ENCODE measurements at regions not wholly inside any gene's neighbourhood (a gene's known extent, or its start where the extent isn't known, plus 50 kb on each side); places are given as distances from the start of the nearest gene placed in this dataset.

DNA sequence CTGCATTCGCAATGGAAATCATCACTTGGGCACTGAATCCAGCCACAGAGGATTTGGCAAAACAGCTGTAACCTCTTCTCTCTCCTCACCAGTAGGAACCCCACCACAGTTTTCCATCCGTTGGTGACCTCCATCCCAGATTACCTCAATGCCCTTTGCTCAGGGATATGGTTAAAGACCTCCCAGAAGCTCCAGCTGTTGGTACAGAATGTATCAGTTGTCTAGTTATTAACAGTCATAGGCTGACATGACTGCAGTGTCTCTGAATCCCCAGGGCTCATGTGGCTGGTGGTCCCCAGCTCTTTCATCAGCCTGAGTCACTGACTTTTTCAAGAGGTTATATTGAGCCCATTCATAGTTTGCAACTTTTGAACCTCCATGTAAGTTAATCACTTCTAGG is 189.8 kb upstream of the HHIP start:
- no peak for TF ChIP-seq CTCF (IDR thresholded peaks at IDR 0.05)
- ATAC-seq (no peak), DNase-seq (no peak)
- Histone ChIP-seq H3K4me3 (no peak overlapping the region), H3K36me3 (ENCODE audit: low read depth) (no peaks in the 10 kb centered on the region), H3K9me3 (no peaks in the 10 kb centered on the region), H3K4me1 (ENCODE audit: low read depth) (no peaks in the 10 kb centered on the region)
- intact Hi-C loops (cut with DNase I, micrococcal nuclease) = no loop called here

DNA sequence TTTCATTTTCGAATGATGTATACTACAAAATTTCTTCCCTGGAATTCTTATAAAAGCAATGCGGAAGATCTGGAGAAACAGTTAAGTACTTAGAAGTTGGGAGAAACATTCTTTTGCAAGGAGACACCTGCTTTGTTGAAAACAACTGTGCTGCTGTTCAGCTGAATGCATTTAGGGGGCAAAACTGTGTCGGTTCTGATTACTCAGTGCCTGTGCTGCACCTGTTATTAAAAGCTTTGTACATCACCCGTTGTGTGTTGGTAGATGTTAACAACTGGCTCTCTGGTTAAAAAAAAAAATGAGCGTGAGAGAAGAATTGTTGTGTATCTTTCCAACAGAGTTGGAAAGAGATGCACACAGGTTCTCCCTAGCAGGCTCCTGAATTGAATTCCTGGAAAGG is 184.1 kb upstream of the HHIP start:
- TF ChIP-seq CTCF (IDR thresholded peaks at IDR 0.05) = no peak
- intact Hi-C loops (cut with DNase I, micrococcal nuclease) = no loop called here
- no peak for ATAC-seq
- no peak for DNase-seq
- H3K4me3 ChIP-seq = no peak overlapping the region
- no peaks in the 10 kb centered on the region for H3K9me3 ChIP-seq
- H3K4me1 ChIP-seq (ENCODE audit: low read depth) = no peaks in the 10 kb centered on the region
- H3K36me3 ChIP-seq (ENCODE audit: low read depth) = no peaks in the 10 kb centered on the region

DNA sequence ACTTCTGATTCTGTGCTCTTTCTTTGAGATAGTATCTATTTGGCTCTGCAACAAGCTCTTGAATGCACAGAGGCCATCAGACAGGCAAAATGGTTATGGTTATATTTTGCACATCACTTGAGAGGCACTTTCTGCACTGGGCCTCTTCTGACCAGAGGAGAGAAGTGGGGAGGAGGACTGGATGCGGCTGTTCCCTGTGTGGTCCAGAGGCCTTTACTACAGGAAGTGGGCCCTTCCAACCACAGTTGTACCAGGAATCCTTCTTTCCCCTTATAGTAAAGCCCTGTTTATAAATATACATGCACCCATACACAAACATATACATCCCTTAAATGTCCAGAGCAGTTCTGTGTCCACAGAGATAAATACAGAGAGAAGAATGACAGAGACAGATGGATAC is 182.7 kb upstream of the HHIP start:
- Histone ChIP-seq H3K36me3 (ENCODE audit: low read depth) (no peaks in the 10 kb centered on the region), H3K4me3 (no peak overlapping the region), H3K4me1 (ENCODE audit: low read depth) (no peaks in the 10 kb centered on the region), H3K9me3 (no peaks in the 10 kb centered on the region)
- no peak for ATAC-seq
- no peak for DNase-seq
- TF ChIP-seq CTCF (IDR thresholded peaks at IDR 0.05) = no peak
- intact Hi-C loops (cut with DNase I, micrococcal nuclease) = no loop called here

GRCh38 chr4:144463896-144464295 is 182.1 kb upstream of the HHIP start:
- intact Hi-C loops (cut with DNase I, micrococcal nuclease) = no loop called here
- no peak overlapping the region for H3K4me3 ChIP-seq
- no peaks in the 10 kb centered on the region for H3K9me3 ChIP-seq
- no peak for TF ChIP-seq CTCF (IDR thresholded peaks at IDR 0.05)
- no peaks in the 10 kb centered on the region for H3K36me3 ChIP-seq (ENCODE audit: low read depth)
- ATAC-seq (no peak), DNase-seq (no peak)
- no peaks in the 10 kb centered on the region for H3K4me1 ChIP-seq (ENCODE audit: low read depth)

DNA sequence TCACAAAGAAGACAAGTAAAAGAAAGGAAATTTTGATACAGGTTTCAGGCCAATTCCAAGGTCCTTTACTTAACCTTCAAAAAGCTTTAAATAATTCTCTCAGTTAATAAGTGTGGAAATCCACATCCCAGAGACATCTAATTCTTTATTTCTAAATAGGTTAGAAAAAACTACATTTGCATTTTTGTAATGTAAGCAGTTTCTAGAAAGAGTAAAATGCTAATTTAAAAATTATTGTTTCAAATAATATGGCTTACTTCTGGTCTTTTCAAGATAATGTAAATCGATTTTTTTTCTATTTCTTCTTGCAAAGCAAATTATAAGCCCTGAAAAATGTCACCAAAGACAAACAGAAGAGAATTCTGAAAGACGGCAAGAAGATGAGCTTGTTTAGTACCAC is 180.4 kb upstream of the HHIP start:
- no peak overlapping the region for H3K4me3 ChIP-seq
- H3K4me1 ChIP-seq (ENCODE audit: low read depth) = no peaks in the 10 kb centered on the region
- ATAC-seq (no peak), DNase-seq (no peak)
- no peaks in the 10 kb centered on the region for H3K36me3 ChIP-seq (ENCODE audit: low read depth)
- no peak for TF ChIP-seq CTCF (IDR thresholded peaks at IDR 0.05)
- intact Hi-C loops (cut with DNase I, micrococcal nuclease) = no loop called here
- H3K9me3 ChIP-seq = no peaks in the 10 kb centered on the region

GRCh38 chr4:144480068-144480467 is 165.9 kb upstream of the HHIP start:
- DNase-seq = no peak
- Histone ChIP-seq H3K4me1 (ENCODE audit: low read depth) (no peaks in the 10 kb centered on the region), H3K36me3 (ENCODE audit: low read depth) (no peaks in the 10 kb centered on the region), H3K9me3 (no peaks in the 10 kb centered on the region), H3K4me3 (no peak overlapping the region)
- no peak for TF ChIP-seq CTCF (IDR thresholded peaks at IDR 0.05)
- ATAC-seq = no peak
- intact Hi-C loops (cut with DNase I, micrococcal nuclease) = no loop called here
